ENCODE measurements at regions not wholly inside any gene's neighbourhood (a gene's known extent, or its start where the extent isn't known, plus 50 kb on each side); places are given as distances from the start of the nearest gene placed in this dataset.

DNA sequence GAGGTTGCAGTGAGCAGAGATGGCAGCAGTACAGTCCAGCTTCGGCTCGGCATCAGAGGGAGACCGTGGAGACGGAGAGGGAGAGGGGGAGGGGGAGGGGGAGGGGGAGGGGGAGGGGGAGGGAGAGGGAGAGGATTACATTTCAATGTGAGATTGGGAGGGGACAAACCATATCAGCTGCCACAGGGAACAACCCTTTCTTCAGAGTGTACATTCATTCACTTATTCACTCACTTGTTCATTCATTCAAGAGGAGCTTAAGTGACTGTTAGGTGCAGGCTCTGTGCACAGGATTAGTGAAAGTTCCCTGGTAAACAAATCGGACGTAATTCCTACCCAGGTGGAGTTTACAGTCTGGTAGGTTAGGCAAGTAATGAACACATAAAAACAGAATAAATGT is 65.6 kb upstream of the MEDAG start:
- no peak for TF ChIP-seq NFE2L2 (IDR thresholded peaks at IDR 0.05; ENCODE audit: low read depth, low read length)
- no peak overlapping the region for H2BK20ac ChIP-seq (ENCODE audit: low read depth, low read length)
- ChIA-PET POLR2A (ENCODE audit: unreplicated experiment) (no interaction called here), CTCF (no interaction called here)
- no CpG with 5 or more reads among the region's 6 CpGs for WGBS, 2 experiments (ENCODE audit: extremely low coverage in 2 of 2, insufficient read length in 1 of 2)
- H2BK120ac ChIP-seq (ENCODE audit: low read depth, low read length) = no peak overlapping the region
- no peaks in the 10 kb centered on the region for H3K36me3 ChIP-seq (ENCODE audit: control insufficient read depth, insufficient read depth, low read length)
- H4K5ac ChIP-seq (ENCODE audit: low read depth, low read length) = no peak overlapping the region
- H2AK5ac ChIP-seq (ENCODE audit: low read depth, low read length) = no peak overlapping the region
- H3K18ac ChIP-seq (ENCODE audit: low read depth, low read length) = no peak overlapping the region
- H4K91ac ChIP-seq (ENCODE audit: insufficient read depth, low read depth, low read length) = no peak overlapping the region
- no peak overlapping the region for H2AFZ ChIP-seq (replicated peaks; ENCODE audit: low read length, poor library complexity)
- H3K9me3 ChIP-seq (ENCODE audit: control insufficient read depth, insufficient read depth, low read length) = no peaks in the 10 kb centered on the region
- dilution Hi-C loops (cut with HindIII; ENCODE audit: low sequenced_read_pairs, unreplicated experiment) = no loop called here
- DNase-seq (no peak), ATAC-seq (ENCODE audit: low read depth) (no peak)
- H2AK9ac ChIP-seq (replicated peaks; ENCODE audit: low read depth, low read length, poor library complexity) = no peak overlapping the region
- no peaks in the 10 kb centered on the region for H4K20me1 ChIP-seq (ENCODE audit: insufficient read depth, low read length)
- H2BK15ac ChIP-seq (ENCODE audit: low read depth, low read length) = no peak overlapping the region
- intact Hi-C loops (cut with micrococcal nuclease) = no loop called here
- H4K8ac ChIP-seq (ENCODE audit: low read depth in 2 of 2, low read length in 2 of 2) = no peak overlapping the region
- no peaks in the 10 kb centered on the region for H3K27me3 ChIP-seq (ENCODE audit: control insufficient read depth, insufficient read depth, low read length)
- peaks cover under 1% of the 10 kb centered on the region for H3K4me1 ChIP-seq (ENCODE audit: control insufficient read depth, insufficient read depth, low read length)
- H3K14ac ChIP-seq (replicated peaks; ENCODE audit: low read depth, low read length) = no peak overlapping the region
- no peak overlapping the region for H3K9ac ChIP-seq (ENCODE audit: low read depth, low read length)
- H3K56ac ChIP-seq (ENCODE audit: extremely low read depth, insufficient read depth, low read length) = no peak overlapping the region
- H3K4me2 ChIP-seq (ENCODE audit: low read depth, low read length) = no peak overlapping the region
- H2BK5ac ChIP-seq (ENCODE audit: low read depth, low read length, poor library complexity, severe bottlenecking) = no peak overlapping the region
- H3K79me1 ChIP-seq (ENCODE audit: low read depth in 1 of 2, low read length in 2 of 2) = peaks cover 0 to 23% of the 10 kb centered on the region in 2 experiments; a peak in 2 of 4 replicates
- H3K4ac ChIP-seq (ENCODE audit: low read depth, low read length) = 0 out of 2 replicates have a peak overlapping the region, but pooled peaks have one; percentile 21
- in situ Hi-C loops (cut with MboI; ENCODE audit: low sequenced_read_pairs) = no loop called here
- peaks cover 32% of the 10 kb centered on the region for H3K9me1 ChIP-seq (ENCODE audit: insufficient read depth, low read length)
- H3K23ac ChIP-seq (ENCODE audit: low read depth, low read length) = no peak overlapping the region
- H3K4me3 ChIP-seq (ENCODE audit: insufficient read depth, low read depth, low read length) = no peak overlapping the region
- BruUV-seq (replicated peaks) = no TSS peak
- no peak overlapping the region for H3K27ac ChIP-seq (ENCODE audit: insufficient read depth, low read length)
